HG03558 (cell line): ENCODE measurements at regions not wholly inside any gene's neighbourhood (a gene's known extent, or its start where the extent isn't known, plus 50 kb on each side); places are given as distances from the start of the nearest gene placed in this dataset.
"Not testable (repeated sequence)": the region's sequence is repeated elsewhere in the genome, so short reads cannot be mapped to it uniquely, and the experiment has no call there.

Experiments used
- ATAC-seq: cut with Tn5 transposase; IDR thresholded peaks from one replicate; pipeline ENCODE4 v1.9.1; 2021; ENCODE audit warnings: moderate number of reproducible peaks; ENCODE audit not compliant: unreplicated experiment; ENCODE audit errors: extremely low read depth

- no peak for ATAC-seq
Measured at GRCh38 chr9:75454043-75454442, 365.7 kb downstream of the OSTF1 start.

GRCh38 chr9:75454891-75455290 lies 366.6 kb downstream of the OSTF1 start:
- no peak for ATAC-seq

- peak; percentile 90 for ATAC-seq
Measured at GRCh38 chr9:75455444-75455921, 367.2 kb downstream of the OSTF1 start.

GRCh38 chr9:75456698-75457097 lies 368.4 kb downstream of the OSTF1 start:
- ATAC-seq, result no peak

GRCh38 chr9:75457474-75458011 lies 369.2 kb downstream of the OSTF1 start:
- no peak for ATAC-seq

- not testable (repeated sequence) for ATAC-seq
Measured at GRCh38 chr9:75459311-75459710, 371.0 kb downstream of the OSTF1 start.

GRCh38 chr9:75461183-75461582 lies 372.9 kb downstream of the OSTF1 start:
- ATAC-seq, result no peak

GRCh38 chr9:75462866-75463265 lies 374.6 kb downstream of the OSTF1 start:
- no peak for ATAC-seq

- ATAC-seq, result no peak
Measured at GRCh38 chr9:75463871-75464270, 375.6 kb downstream of the OSTF1 start.

GRCh38 chr9:75464726-75465125 lies 376.4 kb downstream of the OSTF1 start:
- ATAC-seq, result no peak

GRCh38 chr9:75467142-75467541 lies 378.8 kb downstream of the OSTF1 start:
- no peak for ATAC-seq

- ATAC-seq, result no peak
Measured at GRCh38 chr9:75471549-75472114, 383.3 kb downstream of the OSTF1 start.

GRCh38 chr9:75482566-75482965 lies 394.3 kb downstream of the OSTF1 start:
- no peak for ATAC-seq

GRCh38 chr9:75483636-75484035 lies 395.3 kb downstream of the OSTF1 start:
- ATAC-seq, result no peak

- ATAC-seq, result no peak
Measured at GRCh38 chr9:75487856-75488718, 399.8 kb downstream of the OSTF1 start.

GRCh38 chr9:75488719-75489110 lies 400.4 kb downstream of the OSTF1 start:
- ATAC-seq, result no peak

- no peak for ATAC-seq
Measured at GRCh38 chr9:75490326-75490725, 400.1 kb upstream of the PCSK5 start.

- no peak for ATAC-seq
Measured at GRCh38 chr9:75491533-75491932, 398.9 kb upstream of the PCSK5 start.

GRCh38 chr9:75499812-75500211 lies 390.7 kb upstream of the PCSK5 start:
- no peak for ATAC-seq

GRCh38 chr9:75500479-75500878 lies 390.0 kb upstream of the PCSK5 start:
- no peak for ATAC-seq

- ATAC-seq, result not testable (repeated sequence)
Measured at GRCh38 chr9:75500940-75501339, 389.5 kb upstream of the PCSK5 start.
